WTC11 (cell line): ENCODE measurements at regions not wholly inside any gene's neighbourhood (a gene's known extent, or its start where the extent isn't known, plus 50 kb on each side); places are given as distances from the start of the nearest gene placed in this dataset.

Source experiments
- ATAC-seq: fragments of 200-7000 bp; cut with Tn5 transposase; 2 replicates; pipeline ENCODE4 v1.10.0; 2021; ENCODE audit warnings: mild to moderate bottlenecking, moderate library complexity
- CTCF ChIA-PET: fragments of 300-600 bp; sonication (Branson Sonifier 250); formaldehyde crosslinking; loops from one replicate; lab custom pipeline; 2021; ENCODE audit warnings: antibody characterized with exemption; lab: Charles Lee
- POLR2A ChIA-PET: fragments of 350-600 bp; sonication (Branson Sonifier 250); formaldehyde crosslinking; loops from one replicate; lab custom pipeline; 2021; ENCODE audit warnings: antibody characterized with exemption; lab: Charles Lee
- DNase-seq: peaks from one replicate; pipeline ENCODE4 v3.0.0; 2021; ENCODE audit warnings: low spot score
- H3K27ac Mint-ChIP-seq: 2 replicates; pipeline ENCODE4 v1.8.0; 2021; ENCODE audit warnings: mixed read lengths
- H3K27me3 Mint-ChIP-seq: 2 replicates; pipeline ENCODE4 v1.8.0; 2021; ENCODE audit warnings: low read depth, mild to moderate bottlenecking, moderate library complexity, mixed read lengths
- H3K36me3 Mint-ChIP-seq: 2 replicates; pipeline ENCODE4 v1.8.0; 2021; ENCODE audit warnings: mixed read lengths
- H3K4me1 Mint-ChIP-seq: 2 replicates; pipeline ENCODE4 v1.8.0; 2022; ENCODE audit warnings: mixed read lengths
- H3K4me3 Mint-ChIP-seq: 2 replicates; pipeline ENCODE4 v1.8.0; 2021; ENCODE audit warnings: mild to moderate bottlenecking, moderate library complexity, mixed read lengths
- H3K9me3 Mint-ChIP-seq: 2 replicates; pipeline ENCODE4 v1.8.0; 2021; ENCODE audit warnings: mixed read lengths
- AR ChIP-seq: fragments of 250-450 bp; sonication (Bioruptor Pico); IDR thresholded peaks from 2 replicates; pipeline ENCODE4 v1.9.0; 2021; ENCODE audit warnings: mild to moderate bottlenecking
- ARID4B ChIP-seq: sonication (generic); formaldehyde crosslinking; IDR thresholded peaks from 2 replicates; pipeline ENCODE4 v1.8.0; 2023; ENCODE audit warnings: missing genetic modification reagents, mild to moderate bottlenecking, borderline replicate concordance
- CDX4 ChIP-seq: fragments of 250-450 bp; sonication (Bioruptor Pico); IDR thresholded peaks from 2 replicates; pipeline ENCODE4 v1.9.0; 2021; ENCODE audit warnings: moderate library complexity, mild to moderate bottlenecking, inconsistent platforms, borderline replicate concordance
- ELF4 ChIP-seq: sonication (generic); formaldehyde crosslinking; IDR thresholded peaks from 2 replicates; pipeline ENCODE4 v1.8.1; 2022; ENCODE audit warnings: low read depth, mild to moderate bottlenecking, moderate library complexity, missing genetic modification reagents
- ESRRA ChIP-seq: sonication (generic); formaldehyde crosslinking; IDR thresholded peaks from 2 replicates; pipeline ENCODE4 v1.8.1; 2022; ENCODE audit warnings: mild to moderate bottlenecking, missing genetic modification reagents, borderline replicate concordance
- ETV6 ChIP-seq: sonication (generic); formaldehyde crosslinking; IDR thresholded peaks from 2 replicates; pipeline ENCODE4 v1.8.1; 2022; ENCODE audit warnings: mild to moderate bottlenecking, missing genetic modification reagents
- FOXJ3 ChIP-seq: sonication (generic); formaldehyde crosslinking; IDR thresholded peaks from 2 replicates; pipeline ENCODE4 v1.9.0; 2021; ENCODE audit warnings: missing genetic modification reagents, mild to moderate bottlenecking, borderline replicate concordance
- IRF1 ChIP-seq: sonication (generic); formaldehyde crosslinking; IDR thresholded peaks from 2 replicates; pipeline ENCODE4 v1.8.0; 2023; ENCODE audit warnings: missing genetic modification reagents
- MAX ChIP-seq: sonication (generic); formaldehyde crosslinking; IDR thresholded peaks from 2 replicates; pipeline ENCODE4 v1.8.0; 2022; ENCODE audit warnings: mild to moderate bottlenecking, missing genetic modification reagents
- MYBL2 ChIP-seq: sonication (generic); formaldehyde crosslinking; IDR thresholded peaks from 2 replicates; pipeline ENCODE4 v1.8.1; 2023; ENCODE audit warnings: mild to moderate bottlenecking, moderate library complexity, missing genetic modification reagents
- TCF7 ChIP-seq: sonication (generic); formaldehyde crosslinking; IDR thresholded peaks from 2 replicates; pipeline ENCODE4 v1.8.0; 2022; ENCODE audit warnings: mild to moderate bottlenecking, low read depth, missing genetic modification reagents, moderate library complexity
- USF1 ChIP-seq: sonication (generic); formaldehyde crosslinking; IDR thresholded peaks from 2 replicates; pipeline ENCODE4 v1.8.0; 2022; ENCODE audit warnings: mild to moderate bottlenecking, missing genetic modification reagents
- ZBTB21 ChIP-seq: sonication (generic); formaldehyde crosslinking; IDR thresholded peaks from 2 replicates; pipeline ENCODE4 v1.8.1; 2023; ENCODE audit warnings: mild to moderate bottlenecking, missing genetic modification reagents, borderline replicate concordance
- ZMAT4 ChIP-seq: fragments of 250-450 bp; sonication (Bioruptor Pico); IDR thresholded peaks from 2 replicates; pipeline ENCODE4 v1.9.0; 2021; ENCODE audit warnings: mild to moderate bottlenecking
- ZNF281 ChIP-seq: sonication (generic); formaldehyde crosslinking; IDR thresholded peaks from 2 replicates; pipeline ENCODE4 v1.8.0; 2023; ENCODE audit warnings: mild to moderate bottlenecking, missing genetic modification reagents
- ZNF512 ChIP-seq: sonication (generic); formaldehyde crosslinking; IDR thresholded peaks from 2 replicates; pipeline ENCODE4 v1.8.1; 2022; ENCODE audit warnings: missing genetic modification reagents, borderline replicate concordance
- ZNF671 ChIP-seq: fragments of 250-450 bp; sonication (Bioruptor Pico); IDR thresholded peaks from 2 replicates; pipeline ENCODE4 v1.8.0; 2021; ENCODE audit warnings: mild to moderate bottlenecking

GRCh38 chr12:28025821-28026505 is 53.4 kb upstream of the PTHLH start:
- no peaks in the 10 kb centered on the region; the same call in 1 of the 2 replicates for H3K4me1 Mint-ChIP-seq
- ChIA-PET CTCF (no interaction called here), POLR2A (no interaction called here)
- TF ChIP-seq ZNF281 (CRISPR knock-in tag): no peak
- no peak for TF ChIP-seq ZMAT4 (CRISPR knock-in tag)
- no peak for TF ChIP-seq USF1
- no peak for TF ChIP-seq MYBL2 (CRISPR knock-in tag)
- no peak for TF ChIP-seq ESRRA (CRISPR knock-in tag)
- TF ChIP-seq ELF4: no peak
- TF ChIP-seq ETV6 (CRISPR knock-in tag): no peak
- TF ChIP-seq ZNF512 (CRISPR knock-in tag): no peak
- no peak for TF ChIP-seq ZBTB21
- no peak for TF ChIP-seq ARID4B
- no peak for TF ChIP-seq MAX
- TF ChIP-seq ZNF671 (CRISPR knock-in tag): no peak
- no peak for TF ChIP-seq IRF1 (CRISPR knock-in tag)
- no peak for TF ChIP-seq FOXJ3 (CRISPR knock-in tag)
- TF ChIP-seq TCF7 (CRISPR knock-in tag): no peak
- TF ChIP-seq AR (CRISPR knock-in tag): no peak
- no peak for TF ChIP-seq CDX4 (CRISPR knock-in tag)
- H3K36me3 Mint-ChIP-seq: no peaks in the 10 kb centered on the region
- H3K4me3 Mint-ChIP-seq: no peak overlapping the region
- no peak for DNase-seq
- no peak for ATAC-seq
- no peak overlapping the region for H3K27ac Mint-ChIP-seq
- H3K9me3 Mint-ChIP-seq: 0 out of 2 replicates have a peak, but pooled peaks cover 3% of the 10 kb centered on the region
- H3K27me3 Mint-ChIP-seq: no peaks in the 10 kb centered on the region
